BLaER1 (cell line): ENCODE measurements at regions not wholly inside any gene's neighbourhood (a gene's known extent, or its start where the extent isn't known, plus 50 kb on each side); places are given as distances from the start of the nearest gene placed in this dataset.
"Not testable (repeated sequence)": the region's sequence is repeated elsewhere in the genome, so short reads cannot be mapped to it uniquely, and the experiment has no call there.

Experiments used
- H3K27ac ChIP-seq: shearing (Covaris generic); formaldehyde crosslinking; 2 replicates; pipeline ENCODE4 v1.8.1; 2022
- H3K27me3 ChIP-seq: shearing (Covaris generic); formaldehyde crosslinking; 2 replicates; pipeline ENCODE4 v1.8.1; 2022
- H3K36me3 ChIP-seq: shearing (Covaris generic); formaldehyde crosslinking; 2 replicates; pipeline ENCODE4 v1.8.1; 2022
- H3K4me1 ChIP-seq: shearing (Covaris generic); formaldehyde crosslinking; 2 replicates; pipeline ENCODE4 v1.8.1; 2022
- H3K4me2 ChIP-seq: shearing (Covaris generic); formaldehyde crosslinking; 2 replicates; pipeline ENCODE4 v1.8.1; 2022
- H3K4me3 ChIP-seq: shearing (Covaris generic); formaldehyde crosslinking; 2 replicates; pipeline ENCODE4 v1.8.1; 2022
- H3K9ac ChIP-seq: shearing (Covaris generic); formaldehyde crosslinking; 2 replicates; pipeline ENCODE4 v1.8.1; 2022
- H3K9me3 ChIP-seq: shearing (Covaris generic); formaldehyde crosslinking; 2 replicates; pipeline ENCODE4 v1.8.1; 2022
- H4K20me1 ChIP-seq: shearing (Covaris generic); formaldehyde crosslinking; 2 replicates; pipeline ENCODE4 v1.8.1; 2022
- Cebpa-rat ChIP-seq: shearing (Covaris generic); IDR thresholded peaks from 2 replicates; pipeline ENCODE4 v1.8.1; 2022

DNA sequence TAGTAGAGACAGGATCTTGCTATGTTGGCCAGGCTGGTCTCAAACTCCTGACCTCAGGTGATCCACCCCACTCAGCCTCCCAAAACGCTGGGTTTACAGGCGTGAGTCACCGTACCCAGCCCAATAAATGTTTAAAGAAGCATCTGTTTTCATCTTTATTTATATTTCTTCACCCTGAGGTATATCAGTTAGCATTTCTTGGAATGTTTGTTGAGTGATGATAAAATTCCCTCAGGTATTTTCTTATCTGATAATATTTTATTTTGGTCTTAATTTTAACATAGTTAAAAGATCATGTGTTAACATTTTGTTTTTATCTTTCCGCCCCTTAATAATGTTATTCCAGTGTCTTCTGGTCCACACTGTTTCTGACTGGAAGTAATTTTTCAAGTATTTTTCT is 839.6 kb upstream of the CDH10 start:
- no peak overlapping the region for H3K4me2 ChIP-seq
- peaks cover 9% of the 10 kb centered on the region for H3K4me1 ChIP-seq
- no peaks in the 10 kb centered on the region for H4K20me1 ChIP-seq

DNA sequence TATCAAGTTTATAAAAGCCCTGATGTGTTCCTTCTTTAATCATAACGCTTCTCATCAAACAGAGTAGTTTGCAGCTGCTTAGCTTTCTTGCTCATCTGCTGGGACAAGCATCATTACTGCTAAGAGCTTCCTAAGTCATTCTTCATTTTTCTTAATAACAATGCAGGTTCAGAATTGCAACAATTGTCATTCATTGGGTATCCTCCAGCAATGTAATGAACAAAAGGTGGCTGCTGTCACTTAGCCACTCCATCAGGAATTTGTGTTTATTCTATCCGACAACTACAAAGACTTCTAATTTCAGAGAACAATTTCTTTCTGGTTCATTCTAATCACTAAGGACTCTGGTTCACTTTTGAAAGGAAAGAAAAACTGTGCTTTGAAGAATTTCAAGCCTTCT is 836.7 kb upstream of the CDH10 start:
- no peaks in the 10 kb centered on the region for H3K27me3 ChIP-seq
- H3K9me3 ChIP-seq: no peaks in the 10 kb centered on the region
- no peak overlapping the region for H3K27ac ChIP-seq
- H4K20me1 ChIP-seq: no peaks in the 10 kb centered on the region
- no peak overlapping the region for H3K4me2 ChIP-seq
- H3K4me3 ChIP-seq: no peak overlapping the region
- H3K9ac ChIP-seq: no peak overlapping the region
- no peak for TF ChIP-seq Cebpa-rat
- no peaks in the 10 kb centered on the region for H3K4me1 ChIP-seq
- no peaks in the 10 kb centered on the region for H3K36me3 ChIP-seq

More for the DNA sequence above, 839.6 kb upstream of the CDH10 start:
- Histone ChIP-seq H3K27ac (no peak overlapping the region), H3K9ac (no peak overlapping the region), H3K9me3 (no peaks in the 10 kb centered on the region), H3K4me3 (no peak overlapping the region), H3K27me3 (no peaks in the 10 kb centered on the region), H3K36me3 (no peaks in the 10 kb centered on the region)
- no peak for TF ChIP-seq Cebpa-rat

DNA sequence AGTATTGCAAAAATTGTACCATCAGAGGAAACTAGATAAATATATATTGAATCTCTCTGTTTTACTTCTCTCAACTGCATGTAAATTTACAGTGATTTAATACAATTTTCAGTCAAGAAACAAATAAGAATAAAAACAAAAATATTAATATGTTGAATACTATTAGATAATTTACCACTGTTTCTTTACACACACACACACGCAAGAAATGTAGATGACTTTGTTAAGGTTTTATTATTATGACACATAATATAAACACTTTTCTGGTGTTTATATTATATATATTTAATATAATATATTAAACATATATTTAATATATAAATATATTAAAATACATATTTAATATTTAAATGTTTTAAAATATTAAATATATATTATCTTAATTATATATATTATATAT is 814.3 kb upstream of the CDH10 start:
- Histone ChIP-seq H3K4me3 (no peak overlapping the region), H3K4me2 (no peak overlapping the region), H3K9ac (no peak overlapping the region), H3K27ac (no peak overlapping the region), H3K4me1 (no peaks in the 10 kb centered on the region), H4K20me1 (no peaks in the 10 kb centered on the region), H3K9me3 (no peaks in the 10 kb centered on the region), H3K27me3 (no peaks in the 10 kb centered on the region), H3K36me3 (no peaks in the 10 kb centered on the region)
- TF ChIP-seq Cebpa-rat: no peak

DNA sequence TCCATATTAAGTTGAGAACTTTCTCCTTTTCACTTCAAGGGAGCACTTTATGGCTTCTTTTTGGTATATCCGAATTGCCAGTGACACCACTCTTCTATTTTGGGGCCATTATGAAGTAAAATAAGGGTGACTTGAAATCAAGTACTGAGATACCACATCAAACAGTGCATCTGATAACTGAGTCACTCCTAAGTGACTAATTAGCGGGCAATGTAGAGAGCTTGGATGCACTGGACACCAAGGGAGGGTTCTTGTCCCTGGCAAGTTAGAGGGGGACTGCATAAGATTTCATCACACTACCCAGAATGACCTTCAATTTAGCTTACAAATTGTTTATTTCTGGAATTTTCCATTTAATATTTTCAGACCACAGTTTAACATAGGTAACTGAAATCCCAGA is 813.9 kb upstream of the CDH10 start:
- H3K36me3 ChIP-seq: no peaks in the 10 kb centered on the region
- TF ChIP-seq Cebpa-rat: no peak

DNA sequence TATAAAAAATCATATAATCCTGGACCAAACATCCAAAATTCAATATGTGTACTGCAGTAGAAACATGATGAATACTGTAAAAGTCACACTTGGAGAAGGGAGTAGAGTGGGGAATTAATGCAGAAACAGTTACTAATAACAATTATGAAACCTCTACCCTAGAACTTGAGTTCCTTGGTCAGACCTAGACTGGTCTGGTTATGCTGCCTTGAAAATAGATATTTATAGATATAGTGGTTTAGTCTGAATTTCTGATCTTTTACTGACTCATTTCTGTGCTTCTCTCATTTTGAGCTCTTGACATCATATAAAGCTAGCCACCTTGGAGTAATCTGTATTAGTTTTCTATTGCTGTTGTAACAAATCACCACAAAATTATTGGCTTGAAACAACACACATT is 808.7 kb upstream of the CDH10 start:
- no peaks in the 10 kb centered on the region for H3K9me3 ChIP-seq
- no peaks in the 10 kb centered on the region for H3K4me1 ChIP-seq
- TF ChIP-seq Cebpa-rat: no peak
- H3K36me3 ChIP-seq: no peaks in the 10 kb centered on the region
- H4K20me1 ChIP-seq: no peaks in the 10 kb centered on the region
- no peak overlapping the region for H3K9ac ChIP-seq
- H3K27ac ChIP-seq: no peak overlapping the region
- no peaks in the 10 kb centered on the region for H3K27me3 ChIP-seq
- H3K4me3 ChIP-seq: no peak overlapping the region
- H3K4me2 ChIP-seq: no peak overlapping the region

More for the DNA sequence above, 813.9 kb upstream of the CDH10 start:
- Histone ChIP-seq H3K9ac (no peak overlapping the region), H3K27ac (no peak overlapping the region), H3K4me1 (no peaks in the 10 kb centered on the region), H3K9me3 (no peaks in the 10 kb centered on the region), H3K4me3 (no peak overlapping the region), H4K20me1 (no peaks in the 10 kb centered on the region), H3K4me2 (no peak overlapping the region), H3K27me3 (no peaks in the 10 kb centered on the region)

DNA sequence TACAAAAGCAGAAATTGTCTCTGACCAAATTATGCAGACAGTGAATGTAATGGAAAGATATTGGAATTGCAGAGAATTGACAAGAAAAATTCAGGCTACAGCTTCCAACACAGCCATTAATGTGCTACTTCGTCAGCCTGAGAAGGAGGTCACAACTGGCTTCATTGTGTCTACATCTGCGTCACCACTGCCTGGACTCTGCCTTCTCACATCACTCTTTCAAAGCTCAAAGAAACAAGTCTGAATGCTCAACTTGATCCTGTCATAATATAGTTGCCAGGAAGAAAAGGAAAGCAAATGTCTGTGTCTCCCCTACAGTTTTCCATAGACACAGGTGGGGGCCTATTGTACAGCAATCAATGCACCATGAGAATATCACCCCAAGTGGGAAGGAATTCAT is 806.5 kb upstream of the CDH10 start:
- Histone ChIP-seq H4K20me1 (no peaks in the 10 kb centered on the region), H3K36me3 (no peaks in the 10 kb centered on the region), H3K4me2 (no peak overlapping the region), H3K9ac (no peak overlapping the region), H3K27ac (no peak overlapping the region), H3K9me3 (no peaks in the 10 kb centered on the region), H3K4me1 (no peaks in the 10 kb centered on the region), H3K4me3 (no peak overlapping the region), H3K27me3 (no peaks in the 10 kb centered on the region)
- no peak for TF ChIP-seq Cebpa-rat

DNA sequence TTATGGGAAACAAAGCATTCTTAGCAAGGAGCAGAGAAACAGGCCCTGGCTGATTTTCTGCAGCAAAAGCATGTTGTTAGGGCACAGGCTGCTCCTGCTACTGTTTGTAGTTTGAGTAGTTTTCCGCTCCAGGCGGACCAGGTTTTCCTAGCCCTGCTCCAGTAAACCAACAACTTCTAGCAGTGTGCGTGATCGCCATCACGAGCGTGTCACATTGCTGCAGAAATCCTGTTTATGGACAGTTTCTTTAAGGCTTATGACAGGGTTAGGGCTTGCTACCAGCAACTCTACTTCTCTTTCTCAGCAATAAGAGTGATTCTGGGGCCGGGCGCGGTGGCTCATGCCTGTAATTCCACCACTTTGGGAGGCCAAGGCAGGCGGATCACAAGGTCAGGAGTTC is 803.9 kb upstream of the CDH10 start:
- no peak overlapping the region for H3K27ac ChIP-seq
- no peaks in the 10 kb centered on the region for H3K9me3 ChIP-seq
- no peaks in the 10 kb centered on the region for H3K4me1 ChIP-seq
- no peak overlapping the region for H3K9ac ChIP-seq
- H3K36me3 ChIP-seq: no peaks in the 10 kb centered on the region
- no peaks in the 10 kb centered on the region for H3K27me3 ChIP-seq
- H3K4me3 ChIP-seq: no peak overlapping the region
- H4K20me1 ChIP-seq: no peaks in the 10 kb centered on the region
- TF ChIP-seq Cebpa-rat: no peak
- no peak overlapping the region for H3K4me2 ChIP-seq

DNA sequence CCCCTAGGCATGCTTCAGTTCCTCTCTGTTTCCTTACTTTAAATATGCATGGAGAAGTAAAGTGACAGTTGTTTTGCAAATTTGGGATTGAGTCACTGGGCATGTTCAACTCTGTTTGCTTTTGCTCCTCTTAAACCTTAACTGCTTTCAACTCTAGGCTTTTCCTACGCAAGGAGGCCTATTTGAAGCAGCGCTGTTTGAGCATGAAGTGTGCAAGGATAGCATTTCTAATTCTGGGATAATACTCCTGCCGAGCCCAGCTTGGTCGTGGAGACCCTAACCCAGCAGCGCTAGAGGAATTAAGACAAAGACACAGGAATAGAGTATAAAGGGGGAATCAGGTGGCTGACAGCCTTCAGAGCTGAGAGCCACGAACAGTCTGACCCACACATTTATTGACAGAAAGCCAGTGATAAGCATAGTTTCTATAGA is 803.4 kb upstream of the CDH10 start:
- Histone ChIP-seq H3K27me3 (no peaks in the 10 kb centered on the region), H3K4me3 (no peak overlapping the region), H3K4me1 (no peaks in the 10 kb centered on the region), H4K20me1 (no peaks in the 10 kb centered on the region), H3K27ac (no peak overlapping the region), H3K9ac (no peak overlapping the region), H3K36me3 (no peaks in the 10 kb centered on the region), H3K9me3 (no peaks in the 10 kb centered on the region), H3K4me2 (no peak overlapping the region)
- TF ChIP-seq Cebpa-rat: no peak

DNA sequence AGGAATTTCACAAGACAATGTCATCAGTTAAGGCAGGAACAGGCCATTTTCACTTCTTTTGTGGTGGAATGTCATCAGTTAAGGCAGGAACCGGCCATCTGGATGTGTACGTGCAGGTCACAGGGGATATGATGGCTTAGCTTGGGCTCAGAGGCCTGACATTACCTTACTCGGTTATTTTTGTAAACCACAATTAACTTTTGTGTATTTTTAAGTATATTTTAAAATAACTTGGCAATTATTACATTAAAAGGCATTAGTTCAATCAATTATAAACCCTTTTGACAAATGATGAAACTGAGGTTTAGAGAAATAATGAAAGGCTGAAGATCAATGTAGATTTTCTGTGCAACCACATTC is 801.3 kb upstream of the CDH10 start:
- not testable (repeated sequence) for H3K27ac ChIP-seq, H3K4me3 ChIP-seq, H4K20me1 ChIP-seq, H3K9ac ChIP-seq, H3K4me2 ChIP-seq, H3K27me3 ChIP-seq, H3K4me1 ChIP-seq, H3K9me3 ChIP-seq, H3K36me3 ChIP-seq

DNA sequence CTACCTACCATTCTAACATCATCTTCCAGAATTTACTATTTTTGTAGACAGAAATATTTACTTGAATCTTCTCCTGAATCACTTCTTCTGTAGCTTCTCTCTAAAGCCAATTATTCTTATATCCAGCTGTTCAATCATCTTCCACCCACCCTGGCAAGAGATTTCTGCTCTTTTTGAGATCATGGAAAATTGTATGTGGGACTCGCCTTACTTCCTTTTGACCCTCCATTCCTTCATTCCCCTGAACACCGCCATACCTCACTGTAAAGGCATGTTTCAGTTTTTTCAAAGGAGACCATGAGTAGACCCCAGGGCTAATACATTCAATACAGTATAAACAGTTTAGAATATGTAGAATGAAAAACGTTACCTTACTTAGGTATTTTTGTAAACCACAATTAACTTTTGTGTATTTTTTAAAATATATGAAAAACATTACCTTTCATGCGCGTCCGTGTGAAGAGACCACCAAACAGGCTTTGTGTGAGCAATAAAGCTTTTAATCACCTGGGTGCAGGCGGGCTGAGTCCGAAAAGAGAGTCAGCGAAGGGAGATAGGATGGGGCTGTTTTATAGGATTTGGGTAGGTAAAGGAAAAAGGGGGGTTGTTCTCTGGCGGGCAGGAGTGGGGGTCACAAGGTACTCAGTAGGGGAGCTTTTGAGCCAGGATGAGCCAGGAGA is 800.7 kb upstream of the CDH10 start:
- H3K9ac ChIP-seq, H3K4me1 ChIP-seq, H3K9me3 ChIP-seq, H3K36me3 ChIP-seq, H3K27ac ChIP-seq, H4K20me1 ChIP-seq, H3K4me2 ChIP-seq, H3K27me3 ChIP-seq, H3K4me3 ChIP-seq: not testable (repeated sequence)

DNA sequence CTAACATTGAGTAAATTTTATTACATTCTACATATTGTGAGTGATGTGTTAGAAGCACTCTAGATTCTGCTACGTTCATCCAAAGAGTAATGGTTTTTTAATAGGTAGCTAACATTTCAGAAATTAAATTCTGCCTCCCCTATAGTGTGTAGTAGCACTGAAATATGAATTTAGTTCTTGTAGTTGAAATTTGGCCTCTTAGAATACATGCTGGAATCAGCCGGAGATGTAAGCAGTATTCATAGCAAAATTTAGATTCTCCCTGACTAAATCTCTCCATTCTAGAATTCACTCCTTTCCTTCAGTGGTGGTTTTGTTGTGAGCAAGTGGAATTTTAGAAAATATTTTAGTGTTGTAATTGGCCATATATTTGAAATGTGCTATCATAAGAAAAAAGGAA is 799.9 kb upstream of the CDH10 start:
- Histone ChIP-seq H3K9ac (no peak overlapping the region), H3K4me2 (no peak overlapping the region), H3K27ac (no peak overlapping the region), H3K4me1 (no peaks in the 10 kb centered on the region), H3K36me3 (no peaks in the 10 kb centered on the region), H4K20me1 (no peaks in the 10 kb centered on the region), H3K27me3 (no peaks in the 10 kb centered on the region), H3K4me3 (no peak overlapping the region), H3K9me3 (no peaks in the 10 kb centered on the region)
- TF ChIP-seq Cebpa-rat: no peak
